ENCODE measurements at regions not wholly inside any gene's neighbourhood (a gene's known extent, or its start where the extent isn't known, plus 50 kb on each side); places are given as distances from the start of the nearest gene placed in this dataset.

- no peak for TF ChIP-seq POLR2AphosphoS5 (IDR thresholded peaks at IDR 0.05)
- no peak for TF ChIP-seq CTCF (IDR thresholded peaks at IDR 0.05)
- TF ChIP-seq EP300 (IDR thresholded peaks at IDR 0.05): no peak
- TF ChIP-seq POLR2A (IDR thresholded peaks at IDR 0.05; ENCODE audit: low read depth): no peak
These were observed 107.4 kb upstream of the ANKFN1 start for GRCh38 chr17:56045872-56046271.
